ENCODE measurements at regions not wholly inside any gene's neighbourhood (a gene's known extent, or its start where the extent isn't known, plus 50 kb on each side); places are given as distances from the start of the nearest gene placed in this dataset.

- TF ChIP-seq POLR2AphosphoS5 (IDR thresholded peaks at IDR 0.05; ENCODE audit: low read depth, low read length) (no peak), REST (IDR thresholded peaks at IDR 0.05; ENCODE audit: insufficient read depth in 1 of 2, low read depth in 2 of 2, low read length in 2 of 2) (no peak)
These were observed 135.4 kb downstream of the SLITRK6 start for GRCh38 chr13:85663856-85664255.
